OCI-LY7 (cell line): ENCODE measurements at regions not wholly inside any gene's neighbourhood (a gene's known extent, or its start where the extent isn't known, plus 50 kb on each side); places are given as distances from the start of the nearest gene placed in this dataset.

Experiments used
- BruUV-seq: library from RNA; stranded (reverse); fragments of 400-500 nt; replicated peaks from 2 replicates; lab custom pipeline; 2021; lab: Mats Ljungman, UMichigan
- CTCF ChIA-PET: fragments of 300-600 bp; sonication (Branson Sonifier 250); formaldehyde crosslinking; loops from one replicate; lab custom pipeline; 2022; ENCODE audit warnings: antibody characterized with exemption; ENCODE audit not compliant: unreplicated experiment; lab: Charles Lee
- POLR2A ChIA-PET: fragments of 300-600 bp; sonication (Branson Sonifier 250); formaldehyde crosslinking; loops from one replicate; lab custom pipeline; 2022; ENCODE audit warnings: antibody characterized with exemption; lab: Charles Lee
- DNase-seq: peaks from one replicate; pipeline ENCODE4 v3.0.0-alpha.2; 2015; ENCODE audit warnings: low spot score
- H2AFZ ChIP-seq: fragments of 200-600 bp; sonication (generic), shearing (Covaris generic); 2 replicates; pipeline ENCODE4 v1.6.1; 2014; ENCODE audit warnings: mild to moderate bottlenecking, antibody characterized with exemption, low read length, moderate library complexity
- H3K27ac ChIP-seq: fragments of 200-600 bp; sonication (generic); 2 replicates; pipeline ENCODE4 v1.5.1; 2014; ENCODE audit warnings: mixed run types, low read depth, mild to moderate bottlenecking, moderate library complexity, low read length, inconsistent platforms; ENCODE audit not compliant: poor library complexity, severe bottlenecking
- H3K36me3 ChIP-seq: fragments of 200-600 bp; sonication (generic); 2 replicates; pipeline ENCODE4 v1.6.1; 2014; ENCODE audit warnings: mild to moderate bottlenecking, antibody characterized with exemption, low read length, moderate library complexity, mixed read lengths; ENCODE audit not compliant: insufficient read depth
- H3K4me1 ChIP-seq: fragments of 200-600 bp; sonication (generic); 2 replicates; pipeline ENCODE4 v1.5.1; 2014; ENCODE audit warnings: mild to moderate bottlenecking, low read length; ENCODE audit not compliant: insufficient read depth, poor library complexity, severe bottlenecking
- H3K4me2 ChIP-seq: fragments of 200-600 bp; sonication (generic); 2 replicates; pipeline ENCODE4 v1.6.1; 2014; ENCODE audit warnings: mild to moderate bottlenecking, low read length
- H3K4me3 ChIP-seq: fragments of 200-600 bp; sonication (generic); 2 replicates; pipeline ENCODE4 v1.5.1; 2014; ENCODE audit warnings: mild to moderate bottlenecking, low read depth, low read length; ENCODE audit not compliant: poor library complexity, severe bottlenecking
- H3K79me2 ChIP-seq: fragments of 200-600 bp; sonication (generic); 2 replicates; pipeline ENCODE4 v1.6.1; 2016; ENCODE audit warnings: low read depth, mild to moderate bottlenecking, low read length, moderate library complexity, mixed read lengths; ENCODE audit not compliant: insufficient read depth
- H3K9me2 ChIP-seq: fragments of 200-600 bp; sonication (generic); 2 replicates; pipeline ENCODE4 v1.6.1; 2016; ENCODE audit warnings: mild to moderate bottlenecking, low read length, mixed read lengths; ENCODE audit not compliant: insufficient read depth
- H3K9me3 ChIP-seq: fragments of 200-600 bp; sonication (generic); 2 replicates; pipeline ENCODE4 v1.6.1; 2014; ENCODE audit warnings: mild to moderate bottlenecking, mixed run types, low read length, mixed read lengths
- H4K20me1 ChIP-seq: fragments of 200-600 bp; sonication (generic); 2 replicates; pipeline ENCODE4 v1.6.1; 2014; ENCODE audit warnings: mild to moderate bottlenecking, antibody characterized with exemption, low read length, moderate library complexity, mixed read lengths; ENCODE audit not compliant: insufficient read depth
- EZH2phosphoT487 ChIP-seq: fragments of 200-600 bp; sonication (generic); IDR thresholded peaks from 2 replicates; pipeline ENCODE4 v1.6.1; 2018; ENCODE audit warnings: low read depth, borderline replicate concordance, mild to moderate bottlenecking, mixed run types, antibody characterized with exemption, low read length, moderate library complexity, mixed read lengths
- intact Hi-C: fragments of 100-400 bp; cut with micrococcal nuclease; formaldehyde crosslinking; loops from one replicate; pipeline ENCODE4 v1.10.0; 2022; ENCODE audit not compliant: unreplicated experiment
- TF ChIP-seq, protein P1 (sequence below): fragments of 200-600 bp; sonication (generic); conservative IDR thresholded peaks from 2 replicates; pipeline ENCODE4 v1.5.1; 2014; ENCODE audit warnings: mild to moderate bottlenecking, antibody characterized with exemption, low read length, moderate library complexity, mixed read lengths

DNA sequence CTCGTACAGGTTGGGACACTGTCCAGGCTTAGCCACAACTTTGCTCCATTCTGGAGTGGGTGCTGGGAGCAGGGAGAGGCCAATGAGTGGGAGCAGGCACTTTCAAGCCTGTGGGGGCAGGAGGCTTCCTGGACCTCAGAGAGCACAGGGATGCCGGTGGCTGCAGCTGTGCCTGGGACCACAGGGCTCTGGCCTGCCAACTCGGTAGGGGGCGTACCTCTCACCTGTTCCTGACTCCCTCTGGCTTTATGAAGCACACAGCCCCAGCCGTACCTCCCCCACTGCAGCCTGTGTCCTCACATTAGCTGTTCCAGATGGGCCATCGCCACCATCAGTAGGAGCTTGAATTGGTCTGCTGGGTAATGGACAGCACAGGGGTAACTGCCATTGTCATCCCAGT, 278.7 kb upstream of the KLHL1 start:
- intact Hi-C loops = no loop called here
- no peak overlapping the region for H3K4me2 ChIP-seq
- H3K9me3 ChIP-seq = no peaks in the 10 kb centered on the region
- H3K79me2 ChIP-seq = no peaks in the 10 kb centered on the region
- no peaks in the 10 kb centered on the region; the same call in 1 of the 2 replicates for H3K9me2 ChIP-seq
- no peak for TF ChIP-seq EZH2phosphoT487
- TF ChIP-seq, protein P1, sequence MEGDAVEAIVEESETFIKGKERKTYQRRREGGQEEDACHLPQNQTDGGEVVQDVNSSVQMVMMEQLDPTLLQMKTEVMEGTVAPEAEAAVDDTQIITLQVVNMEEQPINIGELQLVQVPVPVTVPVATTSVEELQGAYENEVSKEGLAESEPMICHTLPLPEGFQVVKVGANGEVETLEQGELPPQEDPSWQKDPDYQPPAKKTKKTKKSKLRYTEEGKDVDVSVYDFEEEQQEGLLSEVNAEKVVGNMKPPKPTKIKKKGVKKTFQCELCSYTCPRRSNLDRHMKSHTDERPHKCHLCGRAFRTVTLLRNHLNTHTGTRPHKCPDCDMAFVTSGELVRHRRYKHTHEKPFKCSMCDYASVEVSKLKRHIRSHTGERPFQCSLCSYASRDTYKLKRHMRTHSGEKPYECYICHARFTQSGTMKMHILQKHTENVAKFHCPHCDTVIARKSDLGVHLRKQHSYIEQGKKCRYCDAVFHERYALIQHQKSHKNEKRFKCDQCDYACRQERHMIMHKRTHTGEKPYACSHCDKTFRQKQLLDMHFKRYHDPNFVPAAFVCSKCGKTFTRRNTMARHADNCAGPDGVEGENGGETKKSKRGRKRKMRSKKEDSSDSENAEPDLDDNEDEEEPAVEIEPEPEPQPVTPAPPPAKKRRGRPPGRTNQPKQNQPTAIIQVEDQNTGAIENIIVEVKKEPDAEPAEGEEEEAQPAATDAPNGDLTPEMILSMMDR = no peak
- no peak overlapping the region for H3K4me3 ChIP-seq
- no peaks in the 10 kb centered on the region for H4K20me1 ChIP-seq
- no peak for DNase-seq
- ChIA-PET POLR2A (no interaction called here), CTCF (no interaction called here)
- H3K27ac ChIP-seq = no peak overlapping the region
- no TSS peak for BruUV-seq
- H3K4me1 ChIP-seq = no peaks in the 10 kb centered on the region
- no peak overlapping the region for H2AFZ ChIP-seq
- H3K36me3 ChIP-seq = no peaks in the 10 kb centered on the region

DNA sequence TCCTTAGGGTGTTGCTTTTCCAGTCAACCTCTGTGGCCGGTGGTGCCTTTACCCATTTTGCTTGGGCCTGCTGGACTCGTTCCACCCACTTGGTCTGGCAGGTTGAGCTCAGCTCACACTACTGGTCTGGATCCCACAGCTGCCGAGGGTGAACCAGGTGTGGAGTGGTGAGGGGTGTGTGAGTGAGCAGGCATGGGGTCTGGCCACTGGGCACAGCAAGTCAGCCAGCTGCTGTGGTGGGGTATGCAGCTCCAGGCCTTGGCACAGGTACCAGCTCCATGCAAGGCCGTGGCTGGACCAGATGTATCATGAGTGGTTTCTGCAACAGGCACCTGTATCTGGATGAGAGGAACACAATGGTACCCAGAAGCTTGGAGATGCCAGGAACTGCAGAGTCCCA, 277.6 kb upstream of the KLHL1 start:
- Histone ChIP-seq H3K4me1 (no peaks in the 10 kb centered on the region), H3K4me2 (no peak overlapping the region), H3K27ac (no peak overlapping the region), H2AFZ (no peak overlapping the region), H3K9me3 (no peaks in the 10 kb centered on the region), H3K4me3 (no peak overlapping the region), H3K9me2 (no peaks in the 10 kb centered on the region), H4K20me1 (no peaks in the 10 kb centered on the region), H3K36me3 (no peaks in the 10 kb centered on the region), H3K79me2 (no peaks in the 10 kb centered on the region)
- no peak for DNase-seq
- BruUV-seq = no TSS peak
- CTCF ChIA-PET = no interaction called here
- POLR2A ChIA-PET = no interaction called here
- TF ChIP-seq, protein P1 = no peak
- TF ChIP-seq EZH2phosphoT487 = no peak
- intact Hi-C loops = no loop called here

DNA sequence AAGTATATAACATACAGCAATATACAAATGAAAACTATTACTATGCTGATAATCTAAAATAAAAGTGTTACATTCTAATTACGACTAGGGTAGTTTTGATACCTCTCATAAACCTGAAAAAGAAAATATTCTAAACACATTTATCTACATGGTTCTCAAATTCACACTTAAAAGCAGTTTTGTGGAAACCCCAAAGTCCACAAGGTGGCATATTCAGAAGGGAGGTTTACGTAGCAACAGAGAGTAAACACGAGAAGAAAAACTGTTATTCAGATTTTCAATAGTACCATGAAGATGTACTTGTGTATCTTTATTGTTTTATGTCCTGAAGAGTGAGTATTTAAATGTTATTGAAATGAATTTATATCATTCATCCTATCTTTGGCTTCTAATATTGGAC, 275.9 kb upstream of the KLHL1 start:
- Histone ChIP-seq H3K4me3 (no peak overlapping the region), H3K9me2 (no peaks in the 10 kb centered on the region), H3K79me2 (no peaks in the 10 kb centered on the region), H2AFZ (no peak overlapping the region), H3K36me3 (no peaks in the 10 kb centered on the region), H3K9me3 (no peaks in the 10 kb centered on the region), H3K27ac (no peak overlapping the region), H3K4me2 (no peak overlapping the region), H4K20me1 (no peaks in the 10 kb centered on the region), H3K4me1 (no peaks in the 10 kb centered on the region)
- no peak for TF ChIP-seq EZH2phosphoT487
- TF ChIP-seq, protein P1 = no peak
- intact Hi-C loops = no loop called here
- ChIA-PET CTCF (no interaction called here), POLR2A (interaction anchor here (0.6 kb wide), 1 partner anchor 93 kb away, joined by 3 read pairs; no protein-coding TSS in a partner anchor)
- BruUV-seq = no TSS peak
- no peak for DNase-seq
